Neural cell (in vitro differentiated cells): ENCODE measurements at regions not wholly inside any gene's neighbourhood (a gene's known extent, or its start where the extent isn't known, plus 50 kb on each side); places are given as distances from the start of the nearest gene placed in this dataset.

ENCODE experiments used
- H2AFZ ChIP-seq: fragments of 200-600, 300-800 bp; sonication (generic), shearing (Covaris generic); 2 replicates; pipeline ENCODE4 v1.6.0; 2014; ENCODE audit warnings: low read depth, mild to moderate bottlenecking, antibody characterized with exemption, low read length, moderate library complexity
- H3F3A ChIP-seq: fragments of 200-600 bp; shearing (Covaris generic); 2 replicates; pipeline ENCODE4 v1.6.1; 2016; ENCODE audit warnings: mild to moderate bottlenecking, moderate library complexity, mixed read lengths, antibody characterized with exemption, low read length; ENCODE audit not compliant: insufficient read depth, poor library complexity, severe bottlenecking
- H3K27ac ChIP-seq: fragments of 200-600, 300-800 bp; sonication (generic), shearing (Covaris generic); 2 replicates; pipeline ENCODE4 v1.5.1; 2014; ENCODE audit warnings: mild to moderate bottlenecking, low read length, moderate library complexity
- H3K27me3 ChIP-seq: fragments of 300-800, 200-600 bp; sonication (generic), shearing (Covaris generic); 2 replicates; pipeline ENCODE4 v1.6.0; 2014; ENCODE audit warnings: mild to moderate bottlenecking, low read depth, low read length, moderate library complexity; ENCODE audit not compliant: insufficient read depth
- H3K36me3 ChIP-seq: fragments of 300-800, 200-600 bp; sonication (generic), shearing (Covaris generic); 2 replicates; pipeline ENCODE4 v1.5.1; 2014; ENCODE audit warnings: mild to moderate bottlenecking, antibody characterized with exemption, low read length, moderate library complexity; ENCODE audit not compliant: insufficient read depth
- H3K4me2 ChIP-seq: fragments of 300-800, 200-600 bp; sonication (generic), shearing (Covaris generic); 2 replicates; pipeline ENCODE4 v1.6.0; 2014; ENCODE audit warnings: mild to moderate bottlenecking, low read length
- H3K4me3 ChIP-seq: fragments of 300-800, 200-600 bp; sonication (generic), shearing (Covaris generic); 2 replicates; pipeline ENCODE4 v1.5.1; 2014; ENCODE audit warnings: mild to moderate bottlenecking, low read length, moderate library complexity
- H3K79me2 ChIP-seq: fragments of 200-600 bp; shearing (Covaris generic); replicated peaks from 2 replicates; pipeline ENCODE4 v1.6.0; 2014; ENCODE audit warnings: mild to moderate bottlenecking, low read length, moderate library complexity; ENCODE audit not compliant: insufficient read depth
- H3K9ac ChIP-seq: fragments of 300-800, 200-600 bp; sonication (generic), shearing (Covaris generic); 2 replicates; pipeline ENCODE4 v1.6.1; 2016; ENCODE audit warnings: mild to moderate bottlenecking, low read length, mixed read lengths
- H3K9me2 ChIP-seq: fragments of 200-600 bp; shearing (Covaris generic); 2 replicates; pipeline ENCODE4 v1.6.1; 2016; ENCODE audit warnings: mild to moderate bottlenecking, low read length, mixed read lengths; ENCODE audit not compliant: insufficient read depth
- H3K9me3 ChIP-seq: fragments of 200-600, 300-800 bp; sonication (generic), shearing (Covaris generic); 2 replicates; pipeline ENCODE4 v1.6.1; 2016; ENCODE audit warnings: mild to moderate bottlenecking, mixed run types, low read length, moderate library complexity, mixed read lengths
- H4K20me1 ChIP-seq: fragments of 200-600 bp; shearing (Covaris generic); 2 replicates; pipeline ENCODE4 v1.6.1; 2016; ENCODE audit warnings: mild to moderate bottlenecking, mixed run types; ENCODE audit not compliant: insufficient read depth
- CTCF ChIP-seq: fragments of 450-650 bp; IDR thresholded peaks from 2 replicates; pipeline ENCODE4 v1.5.1; 2014; ENCODE audit warnings: antibody characterized with exemption, mild to moderate bottlenecking, moderate library complexity; ENCODE audit not compliant: poor library complexity, severe bottlenecking
- EP300 ChIP-seq: fragments of 450-650 bp; conservative IDR thresholded peaks from 2 replicates; pipeline ENCODE4 v1.6.1; 2014; ENCODE audit warnings: antibody characterized with exemption, mild to moderate bottlenecking, moderate library complexity; ENCODE audit not compliant: poor library complexity, severe bottlenecking
- EZH2 ChIP-seq: fragments of 200-600, 300-800 bp; shearing (Covaris generic), sonication (generic); IDR thresholded peaks from 2 replicates; pipeline ENCODE4 v1.6.1; 2014; ENCODE audit warnings: antibody characterized with exemption, low read length, borderline replicate concordance, mild to moderate bottlenecking; ENCODE audit not compliant: insufficient read depth, poor library complexity, severe bottlenecking
- MXI1 ChIP-seq: fragments of 450-650 bp; conservative IDR thresholded peaks from 2 replicates; pipeline ENCODE4 v1.6.1; 2014; ENCODE audit warnings: antibody characterized with exemption, mild to moderate bottlenecking; ENCODE audit not compliant: poor library complexity, severe bottlenecking
- POLR2AphosphoS5 ChIP-seq: IDR thresholded peaks from 2 replicates; pipeline ENCODE4 v1.6.1; 2012
- RAD21 ChIP-seq: fragments of 450-650 bp; conservative IDR thresholded peaks from 2 replicates; pipeline ENCODE4 v1.6.1; 2014; ENCODE audit warnings: antibody characterized with exemption, mild to moderate bottlenecking, moderate library complexity
- REST ChIP-seq: IDR thresholded peaks from 2 replicates; pipeline ENCODE4 v1.6.1; 2012; ENCODE audit warnings: borderline replicate concordance
- SMC3 ChIP-seq: fragments of 450-650 bp; conservative IDR thresholded peaks from 2 replicates; pipeline ENCODE4 v1.6.1; 2014; ENCODE audit warnings: antibody characterized with exemption, mild to moderate bottlenecking, moderate library complexity; ENCODE audit not compliant: poor library complexity
- TAF1 ChIP-seq: IDR thresholded peaks from 2 replicates; pipeline ENCODE4 v1.6.1; 2012; ENCODE audit warnings: low read depth

- no peak overlapping the region for H3K27ac ChIP-seq
- H3K27me3 ChIP-seq = no peaks in the 10 kb centered on the region
- TF ChIP-seq REST (no peak), SMC3 (peak; percentile 61), MXI1 (no peak), CTCF (peak; percentile 48), POLR2AphosphoS5 (no peak), TAF1 (no peak), EZH2 (no peak), RAD21 (peak; percentile 55), EP300 (no peak)
- H3K9me2 ChIP-seq = no peaks in the 10 kb centered on the region
- H3K36me3 ChIP-seq = no peaks in the 10 kb centered on the region
- H3K9me3 ChIP-seq = no peaks in the 10 kb centered on the region
- no peaks in the 10 kb centered on the region for H4K20me1 ChIP-seq
- no peak overlapping the region for H3K9ac ChIP-seq
- H3K4me2 ChIP-seq = no peak overlapping the region
- H3K4me3 ChIP-seq = no peak overlapping the region
- H3K79me2 ChIP-seq = no peaks in the 10 kb centered on the region
- no peaks in the 10 kb centered on the region for H3F3A ChIP-seq
- no peak overlapping the region for H2AFZ ChIP-seq
Observed at GRCh38 chr17:68794636-68795434, 160.4 kb downstream of the ABCA8 start.

- Histone ChIP-seq H3K27ac (no peak overlapping the region), H4K20me1 (no peaks in the 10 kb centered on the region), H3K27me3 (no peaks in the 10 kb centered on the region), H3K9me2 (no peaks in the 10 kb centered on the region), H3K79me2 (no peaks in the 10 kb centered on the region), H3K9me3 (no peaks in the 10 kb centered on the region), H2AFZ (no peak overlapping the region), H3K4me3 (no peak overlapping the region), H3K36me3 (no peaks in the 10 kb centered on the region), H3F3A (no peaks in the 10 kb centered on the region), H3K4me2 (no peak overlapping the region), H3K9ac (no peak overlapping the region)
- TF ChIP-seq SMC3 (no peak), POLR2AphosphoS5 (no peak), CTCF (no peak), EP300 (no peak), REST (no peak), MXI1 (no peak), TAF1 (no peak), RAD21 (no peak), EZH2 (no peak)
Observed at GRCh38 chr17:68792873-68793272, 162.3 kb downstream of the ABCA8 start.
